ENCODE measurements at regions not wholly inside any gene's neighbourhood (a gene's known extent, or its start where the extent isn't known, plus 50 kb on each side); places are given as distances from the start of the nearest gene placed in this dataset.

GRCh38 chr1:234670967-234671626, 61.1 kb upstream of the IRF2BP2 start (continued):
- no peak; a peak in 1 of 6 replicates for TF ChIP-seq ZBTB11 (CRISPR knock-in tag; IDR thresholded peaks at IDR 0.05)
- peak; percentile 70 for TF ChIP-seq MEIS2 (IDR thresholded peaks at IDR 0.05; ENCODE audit: partially characterized antibody)
- TF ChIP-seq CEBPG (CRISPR knock-in tag; IDR thresholded peaks at IDR 0.05): peak; percentile 86
- TF ChIP-seq CEBPG (tag; conservative IDR thresholded peaks at IDR 0.05 in 1 of 2, IDR thresholded peaks at IDR 0.05 in 1 of 2): peak; percentile 84 to 99
- TF ChIP-seq LEF1 (IDR thresholded peaks at IDR 0.05): peak; percentile 59
- TF ChIP-seq IRF9 (tag; IDR thresholded peaks at IDR 0.05): peak; percentile 92
- no peak for TF ChIP-seq PHF21A (IDR thresholded peaks at IDR 0.05; ENCODE audit: borderline replicate concordance, low read depth)
- no peak for TF ChIP-seq HNRNPLL (IDR thresholded peaks at IDR 0.05; ENCODE audit: low read depth, low read length, poor library complexity, severe bottlenecking)
- TF ChIP-seq ZNF609 (CRISPR knock-in tag; IDR thresholded peaks at IDR 0.05; ENCODE audit: borderline replicate concordance): no peak
- TF ChIP-seq PKNOX1 (IDR thresholded peaks at IDR 0.05): peak; percentile 47; the same call in 1 of the 2 replicates
- peak; percentile 62 for TF ChIP-seq CCNT2 (IDR thresholded peaks at IDR 0.05; ENCODE audit: borderline replicate concordance, extremely low read depth, insufficient read length, low read depth, low read length)
- 0 out of 2 replicates have a peak, but pooled peaks have one; percentile 51 for TF ChIP-seq MTA3 (IDR thresholded peaks at IDR 0.05; ENCODE audit: borderline replicate concordance)
- no peak for TF ChIP-seq SREBF1 (IDR thresholded peaks at IDR 0.05; ENCODE audit: borderline replicate concordance, low read depth, low read length)
- no peak for TF ChIP-seq MCM3 (IDR thresholded peaks at IDR 0.05)
- peak; percentile 92 for TF ChIP-seq SOX6 (IDR thresholded peaks at IDR 0.05)

Data from K562 (cell line).